ENCODE measurements at regions not wholly inside any gene's neighbourhood (a gene's known extent, or its start where the extent isn't known, plus 50 kb on each side); places are given as distances from the start of the nearest gene placed in this dataset.

DNA sequence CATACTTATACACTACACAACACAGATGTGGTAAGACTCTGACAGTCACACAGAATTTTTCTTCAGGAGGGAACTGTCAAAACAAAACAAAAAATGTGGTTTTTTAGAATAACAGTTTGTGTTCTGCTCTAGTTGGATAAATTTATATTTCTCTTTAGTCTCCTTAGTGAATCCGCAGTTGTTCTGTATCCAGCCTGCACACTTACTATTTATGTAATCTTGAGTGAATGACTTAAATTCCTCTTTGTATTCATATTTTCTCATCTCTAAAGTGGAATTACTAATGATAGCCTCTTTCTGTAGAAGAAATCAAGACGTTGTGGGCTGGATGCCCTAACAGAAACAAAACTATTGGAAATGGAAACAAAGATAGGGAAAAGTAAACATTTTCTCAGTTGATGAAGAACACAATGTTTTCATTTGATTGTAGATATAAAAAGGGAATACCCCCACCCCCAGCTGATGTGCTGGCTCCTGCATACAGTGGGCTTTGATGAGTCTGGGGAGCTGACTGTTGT is 375.2 kb downstream of the TRIB2 start:
- no peak for DNase-seq (ENCODE audit: low read depth, low spot score)

DNA sequence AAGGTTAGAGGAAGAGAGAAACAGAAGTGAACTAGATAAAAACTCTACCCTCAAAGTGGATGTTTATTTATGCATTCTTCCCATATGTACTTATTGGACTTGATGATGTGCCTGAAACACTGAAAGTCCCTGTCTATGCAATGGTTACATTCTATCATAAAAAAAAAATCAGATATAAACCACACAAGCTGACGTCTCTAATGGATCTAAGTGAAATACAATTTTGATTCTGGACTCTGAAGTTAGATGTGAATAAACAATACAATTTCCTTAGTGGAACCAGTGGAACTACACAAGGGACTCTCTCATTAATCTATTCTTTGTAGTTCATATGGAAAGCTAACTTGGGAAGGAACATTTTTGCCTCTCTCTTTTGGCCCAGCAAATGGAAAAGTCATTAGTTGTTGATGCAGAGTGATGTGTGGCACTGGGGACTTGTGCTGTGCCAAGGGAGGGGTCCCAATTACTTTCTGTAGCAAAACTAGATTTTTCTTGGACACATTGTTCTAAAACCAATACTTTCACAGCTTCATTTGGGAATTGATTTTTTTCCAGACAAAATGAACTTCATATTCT is 376.8 kb downstream of the TRIB2 start:
- DNase-seq (ENCODE audit: low read depth, low spot score) = no peak

DNA sequence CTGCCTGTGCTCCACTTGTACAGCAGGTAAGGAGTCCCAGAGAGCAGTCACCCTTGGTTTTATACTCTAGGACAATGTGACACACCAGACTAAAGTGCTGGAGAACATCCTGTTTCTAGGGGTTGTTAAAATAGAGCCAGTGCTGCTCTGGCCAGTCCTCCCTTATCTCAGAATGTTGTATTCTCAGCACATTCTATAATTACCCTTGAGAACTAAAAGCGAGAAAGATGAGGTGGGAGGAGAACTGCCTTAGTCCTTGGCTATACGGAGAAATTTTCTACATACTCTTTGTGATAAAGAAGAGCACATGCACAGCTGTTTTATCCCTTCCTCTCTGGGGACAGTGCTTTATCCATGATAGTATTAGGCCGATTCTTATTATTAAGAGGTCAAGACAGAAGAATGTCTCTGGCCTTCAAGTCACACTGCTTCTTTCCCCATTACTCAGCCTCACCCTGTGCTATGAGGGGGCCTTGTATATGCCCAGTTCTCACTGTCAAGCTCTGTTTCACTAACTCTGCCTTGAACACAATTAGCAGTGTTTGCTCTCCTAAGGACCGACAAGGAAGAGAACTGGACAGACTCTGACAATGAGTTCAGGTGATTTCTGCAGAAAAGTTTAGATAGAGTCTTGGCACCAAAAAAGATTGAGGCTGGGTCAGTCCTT is 385.8 kb downstream of the TRIB2 start:
- no peak for DNase-seq (ENCODE audit: low read depth, low spot score)

DNA sequence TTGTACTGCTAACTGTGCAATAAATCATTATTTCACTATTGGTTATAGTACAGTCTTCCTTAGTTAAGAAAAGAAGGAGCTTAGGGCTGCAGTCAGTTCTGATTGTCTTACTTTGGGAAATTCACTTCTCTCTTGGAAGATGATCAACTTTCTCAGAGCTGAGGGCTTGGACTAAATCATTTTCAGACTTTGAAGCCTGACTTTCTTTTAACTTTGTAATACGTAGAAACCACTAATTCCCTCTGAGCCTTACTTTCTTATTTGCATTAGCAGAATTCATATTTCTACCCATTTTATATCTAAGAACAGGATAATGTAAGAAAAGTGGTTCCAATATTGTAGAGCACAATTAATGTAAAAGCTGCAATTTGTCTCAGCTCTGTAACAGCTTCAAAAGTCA is 386.4 kb downstream of the TRIB2 start:
- DNase-seq (ENCODE audit: low read depth, low spot score) = no peak

DNA sequence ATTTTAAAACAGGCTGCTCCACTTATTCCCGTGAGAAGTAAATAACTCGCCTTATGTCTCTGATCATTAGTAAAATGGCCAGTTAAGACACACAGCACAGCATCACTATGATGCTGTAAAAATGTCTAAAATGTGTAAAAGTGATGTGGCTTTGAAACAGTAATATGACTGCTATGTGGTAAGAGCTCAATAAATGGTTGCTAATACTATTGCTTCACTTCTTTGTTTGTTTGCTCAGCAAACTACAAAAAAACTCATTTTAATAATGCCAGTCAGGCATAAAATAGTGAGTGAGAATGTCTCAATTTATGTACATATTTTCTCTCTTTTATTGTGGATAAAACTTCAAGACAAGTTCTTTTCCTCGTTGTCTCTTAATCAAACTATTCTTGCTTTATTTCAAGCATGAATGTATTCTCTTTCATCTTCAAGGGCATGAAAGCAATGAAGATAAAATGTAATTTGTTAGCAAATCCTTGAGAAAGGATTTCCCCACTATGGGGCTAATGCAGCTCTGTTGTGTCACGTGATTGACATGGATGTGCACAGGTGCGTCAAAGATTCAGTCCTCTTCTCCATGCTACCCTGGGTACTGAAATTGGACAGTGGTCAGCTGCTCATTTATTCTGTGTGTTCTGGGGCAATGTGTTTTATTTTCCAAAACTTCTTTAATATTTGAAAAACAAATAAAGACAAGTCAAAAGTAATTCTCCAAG is 387.2 kb downstream of the TRIB2 start:
- no peak for DNase-seq (ENCODE audit: low read depth, low spot score)

DNA sequence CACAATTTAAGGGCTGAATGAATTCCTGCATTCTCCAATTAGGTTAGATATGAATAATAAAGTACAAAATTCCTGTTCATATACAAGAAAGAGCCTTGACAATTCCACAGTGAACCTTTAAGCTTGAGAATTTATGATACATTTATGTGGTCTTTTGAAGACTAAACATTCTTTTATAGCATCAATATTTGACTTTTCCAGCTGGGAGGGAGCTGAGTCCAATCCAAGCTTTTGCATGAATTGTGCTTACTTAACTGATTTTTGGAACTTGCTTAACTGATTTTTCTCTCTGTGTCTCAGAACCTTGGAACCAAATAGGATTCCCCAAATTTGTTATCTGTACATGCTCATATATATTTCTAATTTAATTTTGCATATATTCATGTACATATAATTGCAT is 388.0 kb downstream of the TRIB2 start:
- DNase-seq (ENCODE audit: low read depth, low spot score) = no peak

DNA sequence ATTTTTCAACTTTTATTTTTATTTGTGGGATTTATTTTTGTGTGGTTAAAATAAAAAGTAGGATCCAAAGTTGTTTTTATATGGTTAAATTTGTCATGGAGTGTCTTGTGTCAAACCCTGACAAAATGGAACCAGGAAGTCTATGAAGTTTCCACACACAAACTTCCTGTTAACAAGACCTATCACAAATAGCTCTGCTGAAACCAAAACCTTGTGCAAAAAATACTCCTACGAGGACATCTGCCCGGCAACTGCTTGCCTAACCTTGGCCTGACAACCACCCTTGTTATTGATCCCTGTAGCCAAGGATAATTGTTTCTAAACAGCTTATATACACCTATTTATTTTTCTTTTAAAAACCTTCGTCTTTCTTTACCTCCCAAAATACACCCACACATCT is 389.6 kb downstream of the TRIB2 start:
- no peak for DNase-seq (ENCODE audit: low read depth, low spot score)

DNA sequence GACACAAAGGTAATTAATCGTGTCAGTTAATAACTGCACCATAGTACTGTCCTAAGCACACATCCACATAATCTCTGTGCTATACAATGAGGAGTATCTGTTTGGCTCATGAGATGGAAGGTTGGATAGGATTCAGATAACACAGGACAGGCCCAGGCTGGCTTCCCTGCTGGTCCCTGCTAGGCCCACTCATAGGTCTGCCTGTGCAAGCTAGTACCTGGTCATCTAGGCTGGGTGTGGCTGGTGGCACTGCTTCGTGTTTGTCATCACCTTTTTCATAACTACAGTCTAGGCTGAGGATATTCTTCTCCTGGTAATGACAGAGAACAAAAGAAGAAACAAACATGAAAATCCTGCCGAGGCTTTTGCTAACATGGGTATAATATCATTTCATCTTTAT is 392.8 kb downstream of the TRIB2 start:
- no peak for DNase-seq (ENCODE audit: low read depth, low spot score)

DNA sequence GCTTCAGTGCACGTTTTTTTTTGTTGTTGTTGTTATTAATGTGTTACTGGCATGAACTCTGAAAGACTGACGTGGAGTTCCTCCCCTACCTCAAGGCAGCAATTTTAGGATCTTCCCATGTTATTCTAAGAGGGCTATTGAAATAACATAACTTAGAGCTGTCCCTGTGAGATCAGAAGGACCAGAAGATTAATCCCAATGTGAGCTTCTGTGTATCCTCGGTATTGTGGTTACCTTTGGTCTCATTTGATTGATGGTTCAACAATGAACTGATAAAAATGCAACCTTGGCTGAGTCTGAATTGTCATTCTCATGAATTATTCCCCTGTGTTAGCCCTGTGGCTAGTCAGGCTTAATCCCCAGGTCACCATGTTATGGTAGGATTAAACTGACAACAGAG is 394.1 kb downstream of the TRIB2 start:
- no peak for DNase-seq (ENCODE audit: low read depth, low spot score)

DNA sequence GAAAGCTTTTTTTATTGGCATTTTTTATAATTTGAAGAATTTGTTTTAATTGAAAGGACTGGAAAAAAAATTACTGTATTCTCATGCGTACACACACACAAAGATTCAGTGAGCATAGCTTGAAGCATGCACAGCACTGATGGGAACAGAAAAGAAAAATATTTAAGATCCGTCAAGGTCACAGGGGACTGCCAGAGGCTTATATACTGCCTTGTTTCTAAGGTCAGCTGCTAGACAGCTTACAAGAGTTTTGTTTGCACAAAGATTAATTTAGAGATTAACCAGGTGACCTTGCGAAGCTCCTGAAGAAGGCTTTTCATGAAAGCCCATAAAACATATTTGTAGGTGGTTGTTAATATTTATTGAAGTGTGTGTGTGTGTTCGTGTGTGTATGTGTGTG is 396.3 kb downstream of the TRIB2 start:
- DNase-seq (ENCODE audit: low read depth, low spot score) = no peak

DNA sequence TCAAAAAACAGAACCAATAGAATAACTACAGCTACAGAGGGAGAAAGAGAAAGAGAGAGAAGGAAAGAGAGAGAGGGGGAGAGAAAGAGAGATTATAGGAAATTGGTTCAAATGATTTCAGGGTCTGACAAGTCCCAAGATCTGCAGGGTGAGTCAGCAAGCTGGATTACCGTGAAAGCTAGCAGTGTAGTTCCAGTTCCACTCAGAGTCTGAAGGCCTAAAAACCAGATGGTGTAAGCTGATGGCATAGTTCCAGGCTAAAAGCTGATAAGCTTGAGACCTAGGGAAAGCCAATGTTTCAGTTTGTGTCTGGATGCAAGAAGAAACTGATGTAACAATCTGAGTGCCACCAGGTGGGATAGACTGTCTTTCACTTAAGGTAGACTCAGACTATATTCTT is 397.7 kb downstream of the TRIB2 start:
- peak; percentile 8 for DNase-seq (ENCODE audit: low read depth, low spot score)

DNA sequence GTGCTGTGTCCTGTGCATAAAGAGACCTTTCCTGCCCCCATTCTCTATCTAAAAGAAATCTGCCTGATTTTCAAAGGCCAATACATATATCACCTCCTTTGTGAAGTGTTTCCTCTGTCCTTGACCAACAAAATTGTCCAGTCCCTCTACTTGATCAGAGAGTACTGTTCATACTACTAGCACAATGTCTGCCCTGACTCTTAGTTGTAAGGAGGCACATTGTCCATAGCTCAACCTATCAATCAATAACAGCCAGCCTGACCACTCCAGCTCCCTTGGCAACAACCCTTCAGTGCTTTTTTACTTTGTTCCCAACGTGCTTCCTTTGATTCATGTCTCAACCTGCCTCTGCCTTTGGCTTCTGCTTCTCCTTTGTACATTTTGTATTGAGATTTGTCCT is 398.9 kb downstream of the TRIB2 start:
- no peak for DNase-seq (ENCODE audit: low read depth, low spot score)

DNA sequence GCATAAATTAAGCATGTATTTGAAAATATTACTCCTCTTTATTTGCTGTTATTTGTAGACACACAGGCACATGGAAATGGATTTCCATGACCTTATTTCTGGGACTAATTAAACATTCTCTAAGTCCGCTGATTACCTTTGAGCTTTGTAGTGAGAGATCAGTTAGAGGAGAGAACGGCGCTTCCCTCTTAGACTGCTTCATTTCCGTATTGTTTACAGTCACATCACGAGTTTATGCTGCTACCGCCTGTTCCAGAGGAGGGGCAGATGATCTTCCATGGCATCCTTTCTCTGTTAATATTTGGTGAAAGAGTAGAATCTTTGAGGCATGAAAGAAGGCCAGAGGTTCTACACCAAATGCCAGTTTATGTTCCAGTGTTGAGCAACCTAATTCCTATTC is 404.4 kb downstream of the TRIB2 start:
- no peak for DNase-seq (ENCODE audit: low read depth, low spot score)

DNA sequence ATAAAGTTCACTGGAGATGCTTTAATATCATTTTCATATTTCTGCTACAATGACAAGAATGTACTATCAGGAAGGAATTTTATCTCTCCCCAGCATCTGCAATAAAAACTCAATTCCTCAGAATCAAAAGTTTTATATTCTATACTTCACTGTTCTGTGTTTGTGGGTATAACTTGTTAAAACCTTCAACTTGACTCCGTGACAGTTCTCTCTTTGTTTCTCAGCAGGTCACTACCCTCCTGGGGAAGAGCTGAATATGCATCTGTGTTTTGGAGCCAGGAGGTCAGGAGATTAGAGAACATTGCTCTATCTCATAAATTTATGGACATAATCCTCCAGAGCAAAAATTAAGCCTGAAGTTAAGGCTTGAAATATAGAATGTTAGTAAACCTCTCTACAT is 411.4 kb downstream of the TRIB2 start:
- no peak for DNase-seq (ENCODE audit: low read depth, low spot score)

DNA sequence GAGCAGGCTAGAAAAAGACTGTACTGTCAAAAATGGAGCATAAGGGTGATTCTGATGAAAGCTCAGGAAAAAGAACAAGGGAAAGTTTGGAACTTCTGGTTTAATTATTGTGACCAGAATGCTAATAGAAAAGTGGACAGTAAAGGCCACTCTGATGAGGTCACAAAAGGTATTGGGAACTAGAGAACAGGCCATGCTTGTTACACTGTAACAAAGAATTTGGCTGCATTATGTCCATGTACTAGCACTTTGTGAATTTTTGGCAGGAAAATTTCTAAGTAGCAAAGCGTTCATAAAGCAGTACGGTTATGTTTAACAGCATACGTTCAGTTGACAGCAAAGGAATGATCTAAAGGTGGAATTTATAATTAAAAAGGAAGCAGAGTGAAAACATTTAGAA is 418.6 kb downstream of the TRIB2 start:
- DNase-seq (ENCODE audit: low read depth, low spot score) = no peak

DNA sequence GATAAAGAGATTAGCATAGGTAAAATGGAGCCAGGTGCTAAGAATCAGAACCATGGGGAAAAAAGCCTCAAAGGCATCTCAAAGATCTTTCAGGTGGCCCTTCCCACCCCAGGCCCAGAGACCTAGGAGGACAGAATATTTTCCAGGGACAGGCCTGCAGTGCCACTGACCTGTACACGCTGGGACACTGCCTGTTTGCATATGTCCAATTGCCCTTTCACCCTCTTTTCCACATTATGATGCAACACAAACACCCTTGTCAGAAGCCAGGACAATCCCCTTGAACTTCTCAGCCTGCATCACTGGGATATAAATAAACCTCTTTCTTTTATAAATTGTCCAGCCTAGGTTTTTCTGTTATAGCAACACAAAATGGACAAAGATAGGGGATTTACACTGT is 419.1 kb downstream of the TRIB2 start:
- no peak for DNase-seq (ENCODE audit: low read depth, low spot score)

DNA sequence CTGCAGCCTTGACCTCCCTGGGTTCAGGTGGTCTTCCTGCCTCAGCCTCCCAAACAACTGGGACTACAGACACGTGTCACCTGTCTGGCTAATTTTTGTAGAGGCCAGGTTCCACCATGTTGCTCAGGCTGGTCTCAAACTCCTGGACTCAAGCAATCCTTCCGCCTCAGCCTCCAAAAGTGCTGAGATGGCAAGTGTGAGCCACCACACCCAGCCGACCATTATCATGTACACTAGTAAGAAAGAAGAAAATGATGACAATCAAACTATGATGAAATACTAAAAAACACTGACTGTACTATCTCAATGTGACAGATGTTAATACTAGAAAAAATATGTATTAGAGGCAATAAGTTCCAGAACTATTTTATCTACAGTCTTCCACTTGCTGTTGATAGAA is 420.9 kb downstream of the TRIB2 start:
- no peak for DNase-seq (ENCODE audit: low read depth, low spot score)

DNA sequence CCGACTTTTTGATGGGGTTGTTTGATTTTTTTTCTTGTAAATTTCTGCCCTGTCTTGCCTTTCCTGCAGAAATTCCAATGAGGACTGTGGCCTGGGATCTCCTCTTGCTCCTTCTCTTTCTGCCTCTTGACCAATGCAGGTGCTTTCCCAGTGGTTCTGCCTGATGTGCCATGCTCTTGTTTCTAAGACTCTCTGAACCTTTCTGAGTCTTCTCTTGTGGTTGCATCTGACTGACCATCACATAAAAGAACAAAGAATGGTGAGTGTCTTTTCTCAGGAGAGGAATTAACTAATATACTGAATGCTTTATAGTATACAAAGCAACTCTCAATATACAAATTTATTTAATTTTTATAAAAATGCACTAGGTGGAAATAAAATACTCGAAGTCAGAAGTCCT is 424.6 kb downstream of the TRIB2 start:
- no peak for DNase-seq (ENCODE audit: low read depth, low spot score)

DNA sequence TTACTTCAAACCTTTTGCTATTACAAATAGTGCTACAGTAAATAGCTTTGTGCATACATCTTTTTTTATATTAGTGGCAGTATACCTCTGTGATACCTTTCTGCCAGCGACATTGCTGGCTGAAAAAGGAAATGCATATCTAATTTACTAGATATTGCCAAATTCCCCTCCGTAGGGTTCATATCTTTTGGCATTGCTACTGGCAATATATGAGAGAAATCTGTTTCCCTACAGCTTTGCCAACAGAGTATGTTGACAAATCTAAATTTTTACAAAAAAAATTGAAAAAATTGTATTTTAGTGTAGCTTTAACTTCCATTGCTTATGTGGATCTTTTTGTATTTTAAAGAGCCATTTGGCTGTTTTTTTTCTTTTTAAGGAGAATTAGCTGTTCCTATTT is 426.7 kb downstream of the TRIB2 start:
- no peak for DNase-seq (ENCODE audit: low read depth, low spot score)

DNA sequence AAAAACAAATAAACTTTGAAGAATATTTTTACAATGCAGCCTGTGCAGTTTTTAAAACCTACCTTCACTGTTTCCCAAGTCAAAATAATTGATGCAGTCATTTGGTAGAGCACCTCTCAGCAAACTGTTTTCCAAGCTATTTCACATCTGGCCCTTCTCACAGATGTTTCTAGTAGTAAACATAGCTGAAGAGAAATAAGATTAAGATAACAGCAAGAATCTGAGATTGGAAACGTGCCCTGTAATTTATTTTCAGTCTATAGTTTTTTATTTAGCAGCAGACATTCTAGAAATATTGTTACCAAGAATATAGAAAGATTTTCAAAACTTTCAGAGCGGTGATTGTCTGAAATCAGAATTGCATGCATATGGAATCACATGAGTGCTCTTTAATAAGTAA is 440.2 kb downstream of the TRIB2 start:
- DNase-seq (ENCODE audit: low read depth, low spot score) = no peak

DNA sequence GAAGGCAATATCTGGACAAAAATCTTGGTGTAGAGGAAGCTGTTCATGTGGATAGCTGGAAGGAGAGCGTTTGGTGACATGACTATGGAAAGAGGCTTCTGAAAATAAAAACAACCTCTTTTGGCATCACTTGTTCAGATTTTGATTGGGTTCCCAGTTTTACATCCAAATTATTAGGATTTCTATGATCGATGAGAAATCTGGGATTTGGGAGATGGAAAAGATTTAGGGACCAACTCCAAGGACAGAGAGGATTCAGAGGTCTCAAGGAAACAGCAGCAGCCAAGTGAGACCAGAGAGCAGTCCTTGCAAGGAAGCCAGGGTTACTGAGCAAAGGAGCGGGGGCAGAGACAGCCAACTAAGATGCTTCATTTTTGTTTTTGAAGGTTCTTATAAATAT is 441.7 kb downstream of the TRIB2 start:
- DNase-seq (ENCODE audit: low read depth, low spot score) = no peak

DNA sequence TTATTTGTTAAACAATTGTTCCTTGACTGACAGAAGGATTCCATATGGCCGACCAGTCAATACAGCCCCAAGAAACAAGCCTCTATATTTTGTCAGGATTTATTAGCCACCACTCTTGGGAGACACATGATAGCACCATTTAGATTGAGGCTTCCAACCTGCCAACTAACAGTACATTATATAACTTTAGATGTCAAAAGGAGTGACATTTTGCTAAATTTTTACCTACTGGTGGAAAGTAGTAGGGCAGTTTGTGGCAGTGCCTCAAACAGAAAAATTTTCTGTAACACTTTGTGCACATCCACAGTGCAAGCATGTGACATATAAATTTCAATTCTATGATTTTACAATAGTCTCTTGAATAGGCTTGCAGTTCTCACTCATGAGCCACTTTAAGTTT is 464.0 kb downstream of the TRIB2 start:
- no peak for DNase-seq (ENCODE audit: low read depth, low spot score)

DNA sequence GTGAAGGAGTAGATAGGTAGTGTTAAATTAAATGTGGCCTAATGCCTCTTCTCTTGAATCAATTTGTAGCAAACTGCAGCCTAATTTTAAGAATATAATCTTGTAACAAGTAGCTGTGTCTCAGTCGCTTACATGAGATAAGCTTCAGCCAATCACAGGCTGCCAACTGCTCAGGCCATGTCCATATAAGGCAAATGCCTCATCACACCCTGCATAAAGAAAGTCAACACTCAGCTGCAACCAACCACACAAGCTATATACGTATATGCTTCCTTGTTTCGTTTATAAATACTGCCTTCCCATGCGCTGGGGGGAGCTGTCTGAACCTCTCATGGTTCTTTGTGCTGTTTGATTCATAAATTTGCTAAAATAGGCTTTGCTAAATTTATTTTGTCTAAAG is 476.3 kb downstream of the TRIB2 start:
- no peak for DNase-seq (ENCODE audit: low read depth, low spot score)

All from ELF-1 (cell line).